Loucy (cell line): ENCODE measurements at regions not wholly inside any gene's neighbourhood (a gene's known extent, or its start where the extent isn't known, plus 50 kb on each side); places are given as distances from the start of the nearest gene placed in this dataset.
"Not testable (repeated sequence)": the region's sequence is repeated elsewhere in the genome, so short reads cannot be mapped to it uniquely, and the experiment has no call there.

Experiments
- H2AFZ ChIP-seq: fragments of 200-600 bp; sonication (generic); 2 replicates; pipeline ENCODE4 v1.6.0; 2016; ENCODE audit warnings: antibody characterized with exemption, mild to moderate bottlenecking, low read length, moderate library complexity
- H3F3A ChIP-seq: fragments of 200-600 bp; 2 replicates; pipeline ENCODE4 v1.6.0; 2016; ENCODE audit warnings: antibody characterized with exemption, low read depth, mild to moderate bottlenecking
- H3K27me3 ChIP-seq: fragments of 200-600 bp; sonication (generic); 2 replicates; pipeline ENCODE4 v1.6.1; 2014; ENCODE audit warnings: low read length, mild to moderate bottlenecking; ENCODE audit not compliant: insufficient read depth, poor library complexity, severe bottlenecking
- H3K36me3 ChIP-seq: fragments of 200-600 bp; sonication (generic); 2 replicates; pipeline ENCODE4 v1.6.1; 2016; ENCODE audit warnings: low read length; ENCODE audit not compliant: insufficient read depth
- H3K4me1 ChIP-seq: fragments of 200-600 bp; sonication (generic); 2 replicates; pipeline ENCODE4 v1.5.1; 2014; ENCODE audit warnings: low read length, mild to moderate bottlenecking; ENCODE audit not compliant: insufficient read depth, poor library complexity, severe bottlenecking
- H3K4me2 ChIP-seq: fragments of 200-600 bp; sonication (generic); 2 replicates; pipeline ENCODE4 v1.6.0; 2014; ENCODE audit warnings: antibody characterized with exemption, low read length, low read depth, mild to moderate bottlenecking; ENCODE audit not compliant: poor library complexity, severe bottlenecking
- H3K4me3 ChIP-seq: fragments of 200-600 bp; sonication (generic); 2 replicates; pipeline ENCODE4 v1.5.1; 2014; ENCODE audit warnings: low read length, mild to moderate bottlenecking, mixed read lengths; ENCODE audit not compliant: poor library complexity, severe bottlenecking
- H3K79me2 ChIP-seq: fragments of 200-600 bp; sonication (generic); 2 replicates; pipeline ENCODE4 v1.6.1; 2014; ENCODE audit warnings: low read length; ENCODE audit not compliant: insufficient read depth
- H3K9ac ChIP-seq: fragments of 200-600 bp; sonication (generic); 2 replicates; pipeline ENCODE4 v1.6.0; 2014; ENCODE audit warnings: mild to moderate bottlenecking, low read depth, low read length, moderate library complexity; ENCODE audit not compliant: poor library complexity, severe bottlenecking
- H3K9me2 ChIP-seq: fragments of 200-600 bp; sonication (generic); replicated peaks from 2 replicates; pipeline ENCODE4 v1.6.1; 2016; ENCODE audit warnings: low read depth, low read length, mixed read lengths
- H3K9me3 ChIP-seq: fragments of 200-600 bp; sonication (generic); 2 replicates; pipeline ENCODE4 v1.6.1; 2014; ENCODE audit warnings: mild to moderate bottlenecking, antibody characterized with exemption, low read length, low read depth; ENCODE audit not compliant: insufficient read depth
- H4K20me1 ChIP-seq: fragments of 200-600 bp; sonication (generic); 2 replicates; pipeline ENCODE4 v1.6.0; 2014; ENCODE audit warnings: antibody characterized with exemption, low read length, mild to moderate bottlenecking; ENCODE audit not compliant: insufficient read depth, poor library complexity, severe bottlenecking
- CTCF ChIP-seq: fragments of 200-600 bp; sonication (generic); conservative IDR thresholded peaks from 2 replicates; pipeline ENCODE4 v1.5.1; 2014; ENCODE audit warnings: mild to moderate bottlenecking, antibody characterized with exemption, low read length
- EZH2phosphoT487 ChIP-seq: fragments of 200-600 bp; IDR thresholded peaks from 2 replicates; pipeline ENCODE4 v1.6.1; 2018; ENCODE audit warnings: antibody characterized with exemption, mild to moderate bottlenecking, moderate library complexity, borderline replicate concordance

GRCh38 chr13:81080911-81081454 is 740.1 kb upstream of the SPRY2 start:
- no peak overlapping the region for H2AFZ ChIP-seq
- H4K20me1 ChIP-seq = no peaks in the 10 kb centered on the region
- H3K4me1 ChIP-seq = no peaks in the 10 kb centered on the region
- H3K36me3 ChIP-seq = no peaks in the 10 kb centered on the region
- no peaks in the 10 kb centered on the region for H3K27me3 ChIP-seq
- no peaks in the 10 kb centered on the region for H3K9me3 ChIP-seq
- no peaks in the 10 kb centered on the region for H3K79me2 ChIP-seq
- H3K9ac ChIP-seq = no peak overlapping the region
- no peak overlapping the region for H3K4me3 ChIP-seq
- TF ChIP-seq EZH2phosphoT487 = no peak
- H3K4me2 ChIP-seq = no peak overlapping the region
- H3K9me2 ChIP-seq = no peaks in the 10 kb centered on the region
- no peaks in the 10 kb centered on the region for H3F3A ChIP-seq

DNA sequence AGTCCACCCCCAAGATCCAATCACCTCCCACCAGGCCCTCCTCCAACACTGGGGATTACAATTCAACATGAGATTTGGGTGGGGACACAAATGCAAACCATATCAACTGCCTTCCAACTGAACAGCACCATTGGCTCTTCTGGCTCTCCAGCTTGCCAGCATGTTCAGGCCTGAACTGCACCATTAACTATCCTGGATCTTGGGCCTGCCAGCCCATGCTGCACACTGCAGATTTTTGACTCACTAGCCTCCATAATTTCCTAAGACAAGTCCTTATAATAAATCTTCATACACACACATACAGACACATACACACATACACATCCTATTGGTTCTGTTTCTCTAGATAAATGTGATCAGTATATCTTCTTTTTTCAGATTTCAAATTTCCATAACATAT is 737.1 kb upstream of the SPRY2 start:
- Histone ChIP-seq H3K4me2 (no peak overlapping the region), H3K9me2 (no peaks in the 10 kb centered on the region), H3F3A (no peaks in the 10 kb centered on the region), H4K20me1 (no peaks in the 10 kb centered on the region), H3K36me3 (no peaks in the 10 kb centered on the region), H3K27me3 (no peaks in the 10 kb centered on the region), H3K79me2 (no peaks in the 10 kb centered on the region), H3K4me1 (no peaks in the 10 kb centered on the region), H2AFZ (no peak overlapping the region), H3K9ac (no peak overlapping the region), H3K9me3 (no peaks in the 10 kb centered on the region), H3K4me3 (no peak overlapping the region)
- TF ChIP-seq EZH2phosphoT487 (no peak), CTCF (no peak)

DNA sequence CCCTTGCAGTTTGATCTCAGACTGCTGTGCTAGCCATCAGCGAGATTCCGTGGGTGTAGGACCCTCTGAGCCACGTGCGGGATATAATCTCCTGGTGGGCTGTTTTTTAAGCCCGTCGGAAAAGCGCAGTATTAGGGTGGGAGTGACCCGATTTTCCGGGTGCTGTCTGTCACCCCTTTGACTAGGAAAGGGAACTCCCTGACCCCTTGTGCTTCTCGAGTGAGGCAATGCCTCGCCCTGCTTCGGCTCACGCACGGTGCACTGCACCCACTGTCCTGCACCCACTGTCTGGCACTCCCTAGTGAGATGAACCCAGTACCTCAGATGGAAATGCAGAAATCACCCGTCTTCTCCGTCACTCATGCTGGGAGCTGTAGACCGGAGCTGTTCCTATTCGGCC is 728.9 kb upstream of the SPRY2 start:
- not testable (repeated sequence) for H3K4me2 ChIP-seq, H2AFZ ChIP-seq, H3K36me3 ChIP-seq, H3K4me3 ChIP-seq, H3K79me2 ChIP-seq, H3K9ac ChIP-seq, H3K4me1 ChIP-seq, H3K27me3 ChIP-seq, H3F3A ChIP-seq, H3K9me2 ChIP-seq, H3K9me3 ChIP-seq, H4K20me1 ChIP-seq

DNA sequence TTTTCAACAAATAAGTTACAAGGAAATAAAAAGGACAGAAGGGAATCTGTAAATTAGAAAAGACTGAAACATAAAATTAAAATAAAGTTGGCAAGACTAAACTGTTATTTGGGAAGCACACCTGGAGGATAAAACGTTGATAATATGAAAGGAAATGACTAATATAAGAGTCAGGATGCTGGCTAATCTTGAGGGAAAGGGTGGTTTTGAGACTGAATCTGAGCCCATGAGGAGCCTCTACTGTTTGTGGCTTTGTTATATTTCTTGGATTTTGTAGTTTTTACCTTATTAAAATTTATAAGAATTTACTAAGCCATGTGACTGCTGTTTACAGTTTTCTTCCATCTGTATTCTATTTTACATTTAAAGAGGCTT is 718.0 kb upstream of the SPRY2 start:
- H3K79me2 ChIP-seq = no peaks in the 10 kb centered on the region
- TF ChIP-seq EZH2phosphoT487 = no peak
- TF ChIP-seq CTCF = no peak
- no peaks in the 10 kb centered on the region for H3K27me3 ChIP-seq
- H3K4me3 ChIP-seq = no peak overlapping the region
- H3K9me3 ChIP-seq = no peaks in the 10 kb centered on the region
- no peak overlapping the region for H3K9ac ChIP-seq
- H4K20me1 ChIP-seq = no peaks in the 10 kb centered on the region
- no peaks in the 10 kb centered on the region for H3K9me2 ChIP-seq
- H3K4me1 ChIP-seq = peaks cover 4% of the 10 kb centered on the region
- H3K4me2 ChIP-seq = no peak overlapping the region
- H3F3A ChIP-seq = no peaks in the 10 kb centered on the region
- H2AFZ ChIP-seq = no peak overlapping the region
- no peaks in the 10 kb centered on the region for H3K36me3 ChIP-seq
